ENCODE measurements at regions not wholly inside any gene's neighbourhood (a gene's known extent, or its start where the extent isn't known, plus 50 kb on each side); places are given as distances from the start of the nearest gene placed in this dataset.

GRCh38 chr10:118978316-118978997 lies 51.1 kb upstream of the NANOS1 start:
- Histone ChIP-seq H3K4me2 (no peak overlapping the region), H3K36me3 (no peaks in the 10 kb centered on the region), H4K20me1 (no peaks in the 10 kb centered on the region), H3K27ac (no peak overlapping the region), H3K4me1 (peaks cover 11 to 39% (median 33%) of the 10 kb centered on the region in 10 experiments; a peak in 19 of 20 replicates), H3K9ac (no peak overlapping the region), H3K9me3 (replicated peaks in 1 of 11) (peaks cover 10 to 17% (median 15%) of the 10 kb centered on the region in 11 experiments), H3K4me3 (no peak overlapping the region), H3K27me3 (no peaks in the 10 kb centered on the region)
- TF ChIP-seq Cebpa-rat (IDR thresholded peaks at IDR 0.05): no peak

DNA sequence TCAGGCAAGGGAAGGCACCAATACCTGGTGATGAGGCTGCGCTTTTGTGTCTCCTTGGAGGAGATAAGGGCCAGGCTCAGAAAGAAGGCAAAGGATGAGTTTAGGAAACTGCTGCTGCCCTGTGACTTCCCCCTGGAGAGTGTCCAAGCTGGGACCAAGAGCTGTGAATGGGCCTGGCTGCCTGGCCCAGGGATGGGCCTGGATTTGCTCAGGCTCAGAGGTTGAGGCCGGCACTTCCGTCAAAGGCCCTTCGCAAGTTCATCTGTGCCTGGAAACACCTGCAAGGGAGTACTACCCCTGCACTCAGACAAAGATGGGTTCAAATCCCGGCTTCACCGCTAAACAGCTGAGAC lies 50.5 kb upstream of the NANOS1 start:
- no peak overlapping the region for H3K4me2 ChIP-seq
- no peak overlapping the region for H3K27ac ChIP-seq
- peaks cover 5 to 12% (median 10%) of the 10 kb centered on the region in 11 experiments for H3K9me3 ChIP-seq (replicated peaks in 1 of 11)
- H4K20me1 ChIP-seq: no peaks in the 10 kb centered on the region
- TF ChIP-seq Cebpa-rat (IDR thresholded peaks at IDR 0.05): no peak
- H3K27me3 ChIP-seq: no peaks in the 10 kb centered on the region
- H3K9ac ChIP-seq: no peak overlapping the region
- peaks cover 13 to 42% (median 37%) of the 10 kb centered on the region in 10 experiments; a peak in 19 of 20 replicates for H3K4me1 ChIP-seq
- no peaks in the 10 kb centered on the region for H3K36me3 ChIP-seq
- no peak overlapping the region for H3K4me3 ChIP-seq

DNA sequence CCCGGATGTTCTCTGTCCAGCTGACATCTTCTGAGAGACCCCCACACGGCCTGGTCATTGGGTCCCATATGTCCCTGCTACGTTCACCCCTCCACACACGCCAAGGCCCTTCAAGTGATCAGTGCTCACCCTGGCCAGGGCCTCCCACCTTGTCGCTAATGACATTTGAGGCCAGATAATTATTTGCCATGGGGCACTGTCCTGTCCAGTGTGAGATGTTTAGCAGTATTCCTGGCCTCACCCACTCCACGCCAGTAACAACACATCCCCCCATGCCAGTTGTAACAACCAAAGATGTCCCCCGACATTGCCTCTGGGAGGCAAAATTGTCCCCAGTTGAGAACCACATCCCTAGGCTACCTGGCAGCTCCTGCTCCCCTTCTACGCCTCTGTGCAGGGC lies 49.9 kb upstream of the NANOS1 start:
- peaks cover 13 to 42% (median 37%) of the 10 kb centered on the region in 10 experiments; a peak in 19 of 20 replicates for H3K4me1 ChIP-seq
- H3K27ac ChIP-seq: no peak overlapping the region
- H3K36me3 ChIP-seq: no peaks in the 10 kb centered on the region
- H3K4me3 ChIP-seq: no peak overlapping the region
- H3K4me2 ChIP-seq: peak overlapping the region in 8 of 11 experiments; percentile 33 to 66 (median 52); a peak in 12 of 22 replicates
- no peaks in the 10 kb centered on the region for H3K27me3 ChIP-seq
- no peaks in the 10 kb centered on the region for H4K20me1 ChIP-seq
- no peak overlapping the region; a peak in 1 of 22 replicates for H3K9ac ChIP-seq
- H3K9me3 ChIP-seq (replicated peaks in 1 of 11): peaks cover 0 to 11% (median 6%) of the 10 kb centered on the region in 11 experiments; a peak in 14 of 22 replicates
- no peak for TF ChIP-seq Cebpa-rat (IDR thresholded peaks at IDR 0.05)

All from BLaER1 treated with 17β-estradiol and CSF1 and Interleukin-3, amounts not matched to agents 10 nM and 100 nM (cell line).